Fibroblast of skin of left biceps (primary cell): ENCODE measurements at regions not wholly inside any gene's neighbourhood (a gene's known extent, or its start where the extent isn't known, plus 50 kb on each side); places are given as distances from the start of the nearest gene placed in this dataset.

Experiments
- DNase-seq, 2 experiments: peaks; one replicate each; pipeline ENCODE4 v3.0.0-alpha.2; 2013; ENCODE audit warnings: low read depth in 2 of 2

DNA sequence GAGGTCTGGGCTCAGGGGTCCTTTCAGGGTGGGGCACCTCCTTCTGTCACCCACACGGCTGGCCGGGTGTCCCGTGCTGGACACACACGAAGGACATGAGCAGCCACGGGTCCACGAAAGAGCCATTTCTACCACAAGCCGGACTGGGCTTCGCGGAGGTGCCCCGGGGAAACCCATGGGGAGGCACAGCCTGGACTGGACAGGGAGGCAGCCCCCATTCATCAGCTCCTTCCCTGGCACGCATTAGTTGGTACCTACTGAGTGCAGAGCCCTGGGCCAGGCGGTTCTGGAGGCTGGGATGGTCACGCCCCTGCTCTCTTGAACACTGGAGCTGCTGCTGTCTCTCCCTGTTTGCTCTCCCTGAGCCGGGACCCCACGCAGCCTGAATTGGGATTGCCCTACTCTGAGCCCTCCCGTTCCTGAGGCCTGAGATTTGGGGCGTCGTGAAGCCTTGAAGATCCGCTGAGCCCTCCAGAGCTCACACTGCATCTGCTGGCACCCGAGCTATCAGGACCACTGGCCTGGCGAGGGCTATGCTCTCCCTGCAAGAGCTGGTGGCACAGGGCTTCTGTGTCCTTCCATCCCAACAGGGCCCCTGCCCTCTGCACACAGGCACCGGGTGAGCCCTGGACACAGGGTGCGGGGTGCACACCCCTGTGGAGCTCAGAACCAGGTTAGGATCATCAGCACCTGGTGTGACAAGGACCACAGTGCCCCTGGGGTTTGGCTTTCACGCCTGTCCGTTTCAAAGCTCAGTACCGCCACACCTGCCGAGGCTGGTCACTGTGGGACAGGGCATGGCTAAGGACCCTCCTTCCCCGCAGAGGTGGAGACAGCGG, 84.6 kb downstream of the MYEOV start:
- DNase-seq = no peak

DNA sequence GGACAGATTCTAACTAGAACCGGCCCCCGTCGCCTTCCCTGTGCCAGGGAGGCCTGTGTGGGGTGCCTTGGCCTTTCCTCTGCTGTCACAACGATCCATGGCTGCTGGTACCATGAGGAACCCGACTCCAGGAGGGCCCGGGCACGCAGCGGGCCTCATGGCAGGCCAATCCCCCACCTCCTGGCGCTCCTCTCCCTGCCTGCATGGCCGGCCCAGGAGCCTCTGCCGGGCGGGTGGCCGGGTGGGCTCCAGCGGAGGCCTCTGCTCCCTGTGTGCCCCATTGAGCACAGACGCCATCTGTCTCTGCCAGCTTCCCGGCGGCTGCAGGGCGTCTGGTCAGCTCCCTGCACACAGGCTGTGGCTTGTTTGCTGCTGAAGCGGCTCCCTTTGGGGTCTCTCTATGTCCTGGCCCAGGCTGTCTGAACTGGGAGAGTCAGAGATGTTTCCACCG, 86.5 kb downstream of the MYEOV start:
- no peak for DNase-seq

- DNase-seq = no peak
Observed at GRCh38 chr11:69380921-69381581, 87.1 kb downstream of the MYEOV start.

GRCh38 chr11:69381681-69382130, 87.8 kb downstream of the MYEOV start:
- no peak for DNase-seq

DNA sequence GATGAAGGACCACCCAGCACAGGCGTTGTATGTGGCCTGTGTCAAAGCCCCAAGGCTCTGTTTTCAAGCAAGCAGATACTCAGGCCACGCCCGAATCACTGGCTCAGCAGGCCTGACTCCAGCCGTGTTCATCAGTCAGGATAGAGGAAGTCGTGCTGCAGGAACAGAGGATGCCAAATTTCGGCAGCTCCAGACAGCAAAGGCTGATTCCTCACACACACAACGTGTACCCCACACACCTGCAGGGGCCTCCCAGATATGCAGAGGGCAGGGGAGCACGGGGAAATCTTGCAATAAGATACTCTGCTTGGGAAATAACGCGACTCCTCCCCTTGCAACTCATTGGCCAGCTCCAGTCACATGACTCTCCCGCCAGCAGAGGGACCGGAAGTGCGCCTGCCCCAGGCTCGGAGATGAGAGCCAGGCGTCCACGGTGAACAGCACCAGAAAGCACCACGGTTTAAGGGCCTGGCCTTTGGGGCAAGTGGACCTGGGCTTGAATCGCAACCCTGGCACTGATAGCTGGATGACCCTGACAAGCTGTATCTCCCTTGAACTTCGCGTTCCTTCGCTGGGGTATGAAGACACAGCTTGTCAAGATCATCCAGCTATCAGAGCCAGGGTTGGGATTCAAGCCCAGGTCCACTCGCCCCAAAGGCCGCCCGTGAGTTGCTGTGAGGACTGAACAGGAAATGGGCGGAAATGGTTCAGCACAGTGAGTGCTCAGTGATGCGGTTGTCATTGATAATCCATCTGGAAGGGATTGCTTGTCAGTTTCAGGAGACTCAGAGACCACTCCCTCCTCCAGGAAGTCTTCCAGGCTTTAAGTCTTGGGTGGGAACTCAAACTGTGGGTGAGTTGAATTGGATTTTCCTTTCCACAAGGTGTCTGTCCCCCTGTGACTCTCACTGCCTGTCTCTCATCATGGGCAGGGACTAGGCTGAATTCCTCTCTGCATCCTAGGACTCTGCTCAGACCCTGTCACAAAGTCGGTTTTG, 88.5 kb downstream of the MYEOV start:
- no peak for DNase-seq

GRCh38 chr11:69383372-69384250, 89.7 kb downstream of the MYEOV start:
- DNase-seq = no peak

DNA sequence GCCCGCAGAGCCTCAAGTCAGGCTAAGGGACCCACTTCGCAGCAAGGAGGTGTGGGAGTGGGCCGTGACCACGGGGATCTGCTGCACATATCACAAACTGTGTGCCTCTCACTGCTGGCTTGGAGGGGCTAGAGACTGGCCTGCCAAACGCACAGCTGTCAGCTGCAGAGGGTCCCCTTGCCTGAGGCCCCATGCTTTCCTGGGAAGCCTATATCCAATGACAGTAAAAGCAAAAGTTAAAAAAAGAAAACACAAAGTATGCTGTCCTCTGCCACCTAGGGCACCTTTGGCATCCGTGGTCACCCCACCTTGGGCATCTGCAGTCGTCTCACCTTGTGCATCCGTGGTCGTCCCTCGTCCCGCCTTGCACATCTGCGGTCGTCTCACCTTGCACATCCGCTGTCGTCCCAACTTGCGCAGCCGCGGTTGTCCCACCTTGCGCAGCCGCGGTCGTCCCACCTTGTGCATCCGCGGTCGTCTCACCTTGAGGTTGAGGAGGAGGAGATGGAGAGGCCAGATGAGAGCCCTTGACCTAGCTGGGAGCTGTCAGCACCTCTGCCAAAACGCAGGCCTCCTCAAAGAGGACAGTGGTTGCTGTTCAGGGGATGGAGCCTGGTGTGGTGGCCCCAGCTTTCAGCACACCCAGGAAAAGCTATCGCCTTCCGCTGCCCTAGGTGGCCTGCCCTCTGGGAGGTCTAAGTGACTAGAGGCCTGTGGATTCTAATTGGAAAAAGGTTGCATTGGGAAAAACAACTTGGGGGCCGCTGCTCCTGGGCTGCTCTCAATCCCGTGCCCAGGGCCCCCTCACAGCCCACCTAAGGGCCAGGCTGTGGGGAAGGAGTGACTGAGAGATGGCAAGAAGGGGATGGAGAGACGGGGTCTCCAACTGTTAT, 90.5 kb downstream of the MYEOV start:
- no peak for DNase-seq

DNA sequence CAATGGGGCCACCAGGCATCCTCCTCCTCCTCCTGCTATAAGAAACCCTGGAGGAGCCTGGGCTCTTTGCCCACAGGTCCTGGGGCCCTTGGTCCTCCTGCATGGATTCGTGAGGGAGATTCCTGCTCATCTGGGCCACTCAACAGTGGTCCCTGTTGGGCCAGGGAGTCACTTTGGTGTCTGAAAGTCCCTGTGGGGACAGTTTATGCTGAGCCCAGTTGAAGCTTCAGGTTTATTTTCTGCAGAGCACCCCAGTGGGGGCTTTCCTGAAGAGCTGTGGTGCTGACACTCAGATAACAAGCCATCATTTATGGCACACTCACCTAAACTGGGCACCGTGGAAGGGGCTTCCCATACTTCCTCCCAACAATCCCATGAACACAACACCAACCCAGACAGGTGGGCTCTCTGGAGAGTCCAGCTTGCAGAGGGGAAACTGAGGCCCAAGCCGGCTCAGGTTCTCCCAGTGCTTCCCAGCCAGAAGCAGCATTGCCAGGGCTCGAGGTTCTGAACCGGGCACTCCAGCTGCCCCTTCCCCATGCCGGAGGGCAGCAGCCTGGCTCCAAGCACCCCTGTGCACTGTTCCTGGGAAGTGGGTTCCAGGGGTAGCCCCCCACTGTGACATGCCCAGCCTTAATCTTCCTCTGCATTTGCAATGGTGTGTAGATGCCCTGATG, 91.3 kb downstream of the MYEOV start:
- DNase-seq = no peak

DNA sequence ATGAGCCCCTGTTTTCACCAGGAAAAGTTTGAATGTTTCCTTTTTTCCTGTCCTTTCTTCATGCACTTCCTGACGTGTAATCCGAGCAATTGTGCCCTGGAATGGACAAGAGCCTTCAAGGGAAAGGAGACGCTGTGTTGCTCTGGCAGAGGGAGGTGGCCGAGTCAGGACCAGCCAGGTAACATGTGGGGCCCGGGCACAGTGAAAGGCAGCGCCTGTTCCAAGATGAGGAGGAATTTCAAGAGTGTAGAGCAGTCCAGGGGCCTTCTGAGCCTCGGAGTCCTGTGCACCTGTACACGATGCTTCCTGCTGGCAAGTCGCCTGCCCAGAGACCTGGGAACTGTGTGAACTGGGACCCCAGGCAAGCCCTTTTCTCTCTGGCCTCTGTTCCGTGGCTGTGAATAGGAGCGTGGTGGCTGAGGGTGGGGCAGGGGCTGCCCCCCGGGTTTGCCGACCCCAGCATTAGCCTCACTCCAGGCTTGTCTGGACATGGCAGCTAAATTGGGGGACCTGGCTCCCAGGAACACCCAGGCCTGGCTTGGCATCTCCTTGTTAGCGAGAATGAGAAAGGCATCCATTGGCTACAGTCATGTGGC, 92.0 kb downstream of the MYEOV start:
- DNase-seq = no peak

- no peak for DNase-seq
Observed at GRCh38 chr11:69386594-69387408, 92.8 kb downstream of the MYEOV start.

DNA sequence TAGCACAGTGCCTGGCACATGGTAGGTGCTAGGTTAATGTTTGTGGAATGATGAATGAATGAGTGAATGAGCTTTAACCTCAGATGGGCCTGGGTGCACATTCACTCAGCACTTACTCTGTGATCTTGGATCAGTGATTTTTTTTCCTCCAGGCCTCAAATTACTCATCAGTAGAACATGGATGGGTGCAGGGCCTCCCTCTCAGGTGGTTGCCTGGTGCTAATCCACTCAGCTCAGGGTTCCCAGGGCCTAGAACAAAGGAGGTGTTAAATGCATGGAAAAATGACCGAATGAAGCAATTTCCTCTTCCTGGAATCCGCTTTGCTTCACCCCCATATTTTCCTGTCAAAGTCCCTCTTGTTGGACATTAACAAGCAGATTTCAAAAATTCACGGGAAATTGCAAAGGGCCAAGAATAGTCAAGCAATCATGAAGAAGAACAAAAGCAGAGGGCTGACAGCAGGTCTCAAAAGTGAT, 93.5 kb downstream of the MYEOV start:
- no peak for DNase-seq

GRCh38 chr11:69388210-69388609, 93.3 kb upstream of the LINC01488 start:
- DNase-seq = no peak

- DNase-seq = no peak
Observed at GRCh38 chr11:69388661-69389060, 92.8 kb upstream of the LINC01488 start.

DNA sequence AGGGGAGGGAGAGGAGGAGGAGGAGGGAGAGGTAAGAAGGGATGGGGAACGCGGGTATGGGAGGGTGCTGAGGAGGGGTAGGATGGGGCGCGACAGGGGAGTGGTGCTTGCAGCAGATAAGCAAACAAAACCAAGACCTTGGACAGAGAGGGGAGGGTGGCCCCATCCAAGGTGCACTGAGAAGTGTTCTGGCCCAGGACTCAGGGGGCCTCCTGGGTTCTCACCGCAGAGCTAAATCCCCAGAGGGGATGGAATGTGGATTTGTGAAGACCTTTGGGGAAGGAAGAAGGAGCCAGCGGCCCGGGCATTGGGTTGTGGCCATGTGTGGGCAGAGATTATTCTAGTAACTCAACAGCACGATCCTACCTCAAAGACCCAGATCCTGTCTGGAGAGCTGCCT, 90.9 kb upstream of the LINC01488 start:
- no peak for DNase-seq

DNA sequence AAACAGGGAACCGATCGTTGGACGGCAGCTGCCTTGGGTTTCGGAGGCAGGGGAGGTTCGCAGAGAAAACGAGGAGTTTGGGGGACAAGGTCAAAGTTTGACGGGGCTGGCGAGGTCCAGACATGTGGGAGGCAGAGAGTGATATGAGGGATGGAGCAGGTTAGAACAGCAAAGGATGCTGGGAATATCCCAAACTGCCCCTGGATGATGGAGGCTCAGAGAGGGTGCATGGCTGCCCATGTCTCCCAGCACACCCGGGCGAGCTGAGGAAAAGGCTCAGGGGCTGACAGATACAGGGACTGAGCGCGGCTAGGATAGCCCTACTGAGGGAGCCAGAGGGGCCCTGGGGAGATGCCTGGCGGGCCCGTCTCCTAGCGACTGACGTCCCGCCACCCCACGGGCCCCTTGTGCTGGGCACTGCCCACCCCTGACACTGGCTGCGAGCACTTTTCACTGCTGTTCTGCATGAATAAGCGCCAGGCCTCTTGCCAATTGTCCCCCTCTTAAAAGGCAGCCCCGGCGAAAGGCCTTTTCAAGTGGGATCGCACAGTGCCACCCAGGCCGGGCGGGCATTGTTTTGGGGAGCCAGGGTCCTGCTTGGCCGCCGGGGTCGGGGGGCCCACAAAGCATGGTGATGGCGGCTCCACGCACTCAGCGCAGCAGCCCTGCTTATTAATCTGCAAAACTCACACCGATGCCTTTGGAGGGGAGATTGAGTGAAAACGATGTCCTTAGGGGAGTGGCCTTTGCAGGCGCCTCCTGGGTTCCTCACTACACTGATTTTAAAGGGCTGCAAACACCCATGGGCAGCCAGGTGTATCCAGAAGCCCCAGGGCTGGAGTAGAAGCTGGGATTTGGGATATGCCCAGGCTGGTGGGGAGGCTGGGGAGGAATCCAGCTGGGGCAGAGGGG, 90.0 kb upstream of the LINC01488 start:
- no peak for DNase-seq

DNA sequence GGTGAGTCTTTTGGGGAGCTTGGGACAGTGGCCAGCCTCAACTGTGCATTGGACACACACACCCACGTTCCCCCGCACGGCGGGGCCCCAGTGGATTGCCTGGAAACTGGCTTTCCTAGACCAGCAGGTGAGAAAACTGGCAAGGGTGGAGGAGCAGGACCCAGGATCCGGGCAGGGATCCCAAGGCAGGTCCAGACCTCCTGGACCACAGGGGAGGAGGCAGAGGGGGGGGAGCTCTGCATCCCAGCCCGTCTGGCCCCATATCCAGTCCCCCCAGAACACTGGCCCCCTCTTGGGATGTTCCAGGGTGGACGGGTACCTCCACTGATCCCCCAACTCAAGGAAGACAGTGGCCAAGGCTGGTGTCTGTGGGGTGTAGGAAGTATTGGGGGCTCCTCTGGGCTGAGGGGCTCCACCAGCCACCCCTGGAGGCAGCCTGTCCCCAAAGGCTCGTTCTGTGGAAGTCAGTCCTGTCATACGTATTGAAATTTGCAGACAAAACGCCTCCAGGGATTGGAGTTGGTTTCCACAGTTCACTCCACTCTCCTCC, 89.3 kb upstream of the LINC01488 start:
- no peak for DNase-seq
